GM21515 (cell line): ENCODE measurements at regions not wholly inside any gene's neighbourhood (a gene's known extent, or its start where the extent isn't known, plus 50 kb on each side); places are given as distances from the start of the nearest gene placed in this dataset.
"Not testable (repeated sequence)": the region's sequence is repeated elsewhere in the genome, so short reads cannot be mapped to it uniquely, and the experiment has no call there.

Experiments used
- ATAC-seq: cut with Tn5 transposase; IDR thresholded peaks from one replicate; pipeline ENCODE4 v1.9.1; 2021; ENCODE audit not compliant: unreplicated experiment

DNA sequence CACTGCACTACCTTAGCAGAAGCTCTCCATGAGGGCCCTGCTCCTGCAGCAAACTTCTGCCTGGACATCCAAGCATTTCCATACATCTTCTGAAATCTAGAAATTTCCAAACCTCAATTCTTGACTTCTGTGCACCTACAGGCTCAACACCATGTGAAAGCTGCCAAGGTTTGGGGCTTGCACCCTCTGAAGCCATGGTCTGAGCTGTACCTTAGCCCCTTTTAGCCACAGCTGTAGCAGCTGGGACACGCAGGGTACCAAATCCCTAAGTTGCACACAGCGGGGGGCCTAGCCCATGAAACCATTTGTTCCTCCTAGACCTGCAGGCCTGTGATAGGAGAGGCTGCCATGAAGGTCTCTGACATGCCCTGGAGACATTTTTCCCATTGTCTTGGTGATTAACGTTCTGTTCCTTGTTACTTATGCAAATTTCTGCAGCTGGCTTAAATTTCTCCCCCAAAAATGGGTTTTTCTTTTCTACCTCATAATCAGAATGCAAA lies 102.7 kb downstream of the EN1 start:
- not testable (repeated sequence) for ATAC-seq

DNA sequence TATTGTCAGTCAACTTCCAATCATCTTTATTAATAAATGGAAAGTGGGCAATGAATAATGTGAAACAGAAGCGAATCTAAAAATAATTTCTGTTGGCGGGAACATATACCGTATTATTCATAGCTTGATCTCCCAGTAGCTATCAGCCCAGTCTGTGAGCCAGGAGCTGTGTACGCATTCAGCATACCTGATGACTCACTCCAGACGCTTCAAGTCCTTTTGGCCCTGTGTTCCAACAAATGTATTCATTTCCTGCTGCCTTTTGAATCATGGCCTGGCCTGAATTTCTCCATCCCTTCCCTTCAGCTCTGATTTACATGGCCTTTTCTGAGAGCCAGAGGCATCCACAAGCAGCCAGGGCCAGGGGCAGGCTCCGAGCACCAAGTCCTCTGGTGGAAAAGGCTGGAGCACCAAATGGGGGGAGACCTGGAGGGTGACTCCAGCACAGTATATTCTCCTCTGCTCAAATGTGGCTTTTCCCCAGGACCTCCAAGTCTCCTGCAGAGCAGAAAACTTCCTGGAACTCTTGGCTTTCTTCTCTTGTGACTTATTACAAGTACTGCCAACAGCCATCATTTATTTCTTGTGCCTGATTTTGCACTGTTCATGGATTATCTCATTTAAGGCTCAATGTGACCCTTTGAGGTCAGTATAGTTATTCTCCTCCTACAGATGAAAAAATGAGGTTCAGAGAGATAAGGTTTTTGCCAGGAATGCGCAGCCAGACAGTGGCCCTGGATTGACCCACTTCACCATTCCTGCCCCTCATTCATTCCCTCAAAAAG lies 108.7 kb downstream of the EN1 start:
- no peak for ATAC-seq

DNA sequence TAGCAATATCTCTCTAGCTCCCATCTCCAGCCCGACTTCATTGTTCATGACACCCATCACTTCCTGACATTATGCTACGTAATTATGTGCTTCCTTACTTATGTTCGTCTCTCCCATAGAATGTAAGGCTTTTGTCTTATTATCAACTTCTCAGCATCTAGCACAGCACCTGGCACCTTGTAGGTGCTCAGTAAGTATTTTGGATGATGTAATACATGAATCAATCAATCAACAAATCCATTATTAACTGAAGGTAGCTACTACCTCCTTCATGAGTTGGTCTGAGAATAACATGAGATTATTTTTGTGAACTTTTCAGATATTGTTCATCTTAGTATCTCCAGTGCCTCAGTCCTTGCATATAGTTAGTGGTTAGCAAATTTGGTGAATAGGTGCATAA lies 109.3 kb downstream of the EN1 start:
- no peak for ATAC-seq

DNA sequence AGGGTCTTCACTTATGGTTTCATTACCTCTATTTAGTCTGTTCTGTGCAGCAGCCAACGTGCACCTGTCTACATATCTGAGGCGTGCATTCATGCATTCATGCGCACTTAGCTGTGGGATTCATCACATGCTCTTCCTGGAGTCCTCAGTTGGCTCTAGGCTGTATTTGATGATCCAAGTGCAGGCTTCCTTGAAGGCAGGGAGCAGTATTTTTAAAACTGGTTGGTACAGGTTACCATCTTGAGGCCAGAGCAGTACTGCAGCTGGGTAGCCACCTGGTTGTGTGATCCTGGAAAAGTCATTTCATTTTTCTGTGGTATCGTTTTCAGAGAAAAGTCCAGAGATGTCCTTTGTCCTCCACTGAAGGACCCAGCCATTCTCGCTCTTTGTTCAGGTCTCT lies 109.8 kb downstream of the EN1 start:
- ATAC-seq, result no peak

DNA sequence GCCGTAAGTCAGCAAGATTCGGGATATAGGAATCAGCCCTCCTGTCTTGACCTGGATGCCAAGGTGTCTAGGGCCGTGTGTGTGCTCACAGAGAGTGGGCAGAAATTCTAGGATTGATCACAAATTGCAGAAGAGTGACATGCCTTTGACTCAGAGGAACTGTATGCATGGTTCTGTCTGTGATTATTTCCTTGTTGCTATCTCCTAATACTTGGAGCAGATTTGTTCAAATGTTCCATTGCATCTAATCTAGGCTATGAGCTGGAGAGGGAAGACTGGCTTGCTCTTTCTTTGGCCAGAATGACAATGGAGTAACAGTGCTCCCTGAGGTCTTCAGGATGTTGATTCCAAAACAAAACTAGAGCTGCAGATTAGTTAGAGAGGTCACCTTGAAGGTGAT lies 115.0 kb downstream of the EN1 start:
- ATAC-seq, result no peak

DNA sequence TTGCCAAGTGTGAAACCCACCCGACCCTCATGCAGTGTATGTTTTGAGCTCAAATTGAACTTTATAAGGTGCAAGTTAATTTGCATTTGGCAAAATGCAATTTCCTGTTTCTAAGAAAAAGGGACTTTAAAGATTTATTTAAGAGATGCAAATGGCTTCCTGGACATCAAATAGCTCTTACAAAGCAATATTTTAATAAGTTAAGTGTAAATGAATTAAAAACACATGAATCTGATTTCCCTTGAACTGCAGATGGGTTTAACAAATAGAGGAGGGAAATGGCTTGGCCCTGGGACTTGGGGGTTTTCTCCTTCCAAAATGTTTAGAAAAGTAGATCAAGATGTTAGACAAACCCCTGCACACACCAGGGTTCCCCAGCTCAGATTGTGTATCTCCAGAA lies 116.0 kb downstream of the EN1 start:
- ATAC-seq, result no peak

DNA sequence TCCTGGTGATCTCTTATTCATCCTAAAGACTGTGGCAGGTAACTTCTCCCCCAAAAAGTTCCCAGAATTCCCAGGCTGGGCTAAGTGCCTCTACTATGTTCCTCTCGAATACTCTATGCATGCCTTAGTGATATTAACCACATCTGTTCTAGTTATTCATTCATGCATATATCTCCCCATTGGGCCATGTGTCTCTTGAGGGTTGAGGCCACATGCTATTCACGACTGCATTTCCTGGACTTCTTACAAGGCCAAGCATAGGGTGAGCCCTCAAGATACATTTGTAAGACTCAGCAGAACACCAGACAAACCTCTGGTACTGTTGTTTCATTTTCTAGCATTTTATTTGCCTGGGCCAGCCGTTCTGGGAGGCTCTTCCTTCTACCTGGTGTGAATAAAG lies 117.0 kb downstream of the EN1 start:
- ATAC-seq, result no peak

DNA sequence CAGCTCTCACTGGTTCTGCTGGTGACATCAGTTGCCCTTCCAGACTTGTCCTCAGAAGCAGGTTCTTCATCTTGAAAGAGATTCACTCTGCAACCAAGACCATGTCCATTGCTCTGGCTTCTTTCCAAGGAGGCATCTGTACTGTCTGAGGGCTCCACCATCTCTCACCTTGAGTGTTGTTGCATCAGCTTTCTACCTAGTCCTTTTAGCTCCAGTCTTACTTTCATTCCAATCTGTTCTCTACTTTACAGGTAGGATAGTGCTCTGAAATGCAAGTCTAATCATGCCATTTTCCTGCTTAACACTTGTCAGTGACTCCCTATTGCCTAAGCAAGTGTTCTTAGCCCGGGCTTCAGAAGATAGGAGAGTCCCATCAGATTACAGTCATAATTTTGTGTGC lies 117.7 kb downstream of the EN1 start:
- no peak for ATAC-seq

DNA sequence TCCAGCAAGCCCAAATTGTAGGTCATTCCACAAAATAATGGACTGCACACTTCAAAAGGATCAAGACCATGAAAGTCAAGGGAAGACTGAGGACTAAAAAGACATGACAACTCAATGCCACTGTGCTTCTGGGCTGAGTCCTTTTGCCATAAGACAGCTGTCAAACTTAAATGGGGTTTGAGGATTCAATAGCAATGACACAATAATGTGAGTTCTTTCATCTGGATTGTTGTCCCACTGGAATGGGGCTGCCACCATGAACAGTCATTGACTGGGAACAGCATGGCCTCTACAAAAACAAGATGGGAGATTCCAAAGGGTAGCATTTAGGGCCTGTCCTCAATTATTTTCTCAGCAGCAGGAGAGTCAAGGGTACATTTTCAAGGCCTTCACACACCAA lies 118.5 kb downstream of the EN1 start:
- ATAC-seq, result no peak

DNA sequence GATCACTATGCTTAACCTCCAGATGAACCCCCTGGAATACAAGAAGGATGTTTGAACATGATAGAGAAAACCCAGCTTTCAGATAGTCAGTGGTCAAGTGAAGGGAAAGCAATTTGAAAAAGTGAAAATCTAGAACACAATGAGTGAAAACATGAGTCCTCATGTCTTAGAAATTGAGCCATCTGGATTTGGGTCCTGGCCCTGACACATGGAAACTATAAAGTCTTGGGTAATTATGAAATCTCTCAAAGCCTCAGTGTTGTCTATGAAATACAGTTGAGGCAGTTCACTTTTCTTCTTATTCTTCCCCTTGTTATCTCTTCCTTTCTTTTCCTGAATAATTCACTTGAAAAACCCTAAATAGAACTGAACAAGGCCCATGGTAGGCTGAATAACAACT lies 120.6 kb downstream of the EN1 start:
- ATAC-seq, result no peak

DNA sequence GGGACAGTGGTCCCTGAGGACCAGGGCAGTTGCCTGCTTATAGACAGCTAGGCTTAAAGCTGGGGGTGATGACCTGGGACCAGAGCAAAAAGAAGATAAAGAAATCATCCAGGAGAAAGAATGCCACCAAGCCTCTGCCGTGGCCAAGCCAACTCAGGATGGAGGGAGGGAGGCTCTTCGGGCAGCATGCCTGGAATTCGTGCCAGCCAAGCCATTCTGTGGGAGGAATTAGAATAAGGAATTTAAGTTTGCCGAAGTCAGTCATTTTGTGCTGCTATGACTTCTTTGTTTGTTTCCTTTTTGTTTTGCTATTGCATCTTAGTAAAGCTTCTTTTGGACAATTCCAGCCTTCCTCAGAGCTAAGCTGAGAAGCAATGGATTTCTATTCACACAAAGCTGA lies 124.1 kb downstream of the EN1 start:
- no peak for ATAC-seq

DNA sequence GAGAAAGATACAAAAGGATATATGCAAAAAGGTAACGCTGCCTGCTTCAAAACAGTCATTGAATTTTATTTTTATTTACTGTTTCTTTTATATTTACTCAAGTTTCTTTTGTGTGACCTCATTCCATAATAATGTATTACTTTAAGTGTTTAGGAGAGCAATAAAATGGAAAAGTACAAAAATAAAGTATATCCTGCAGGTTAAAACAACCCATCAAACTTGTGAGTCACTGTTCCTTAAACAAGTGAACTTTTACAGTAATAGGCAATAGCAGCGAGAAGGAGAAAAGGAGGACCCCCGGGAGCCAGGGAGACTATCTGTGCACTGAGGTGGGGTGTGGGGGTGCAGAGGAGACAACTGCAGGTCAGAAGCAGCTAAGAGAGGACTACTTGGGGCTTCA lies 124.5 kb downstream of the EN1 start:
- ATAC-seq, result no peak

DNA sequence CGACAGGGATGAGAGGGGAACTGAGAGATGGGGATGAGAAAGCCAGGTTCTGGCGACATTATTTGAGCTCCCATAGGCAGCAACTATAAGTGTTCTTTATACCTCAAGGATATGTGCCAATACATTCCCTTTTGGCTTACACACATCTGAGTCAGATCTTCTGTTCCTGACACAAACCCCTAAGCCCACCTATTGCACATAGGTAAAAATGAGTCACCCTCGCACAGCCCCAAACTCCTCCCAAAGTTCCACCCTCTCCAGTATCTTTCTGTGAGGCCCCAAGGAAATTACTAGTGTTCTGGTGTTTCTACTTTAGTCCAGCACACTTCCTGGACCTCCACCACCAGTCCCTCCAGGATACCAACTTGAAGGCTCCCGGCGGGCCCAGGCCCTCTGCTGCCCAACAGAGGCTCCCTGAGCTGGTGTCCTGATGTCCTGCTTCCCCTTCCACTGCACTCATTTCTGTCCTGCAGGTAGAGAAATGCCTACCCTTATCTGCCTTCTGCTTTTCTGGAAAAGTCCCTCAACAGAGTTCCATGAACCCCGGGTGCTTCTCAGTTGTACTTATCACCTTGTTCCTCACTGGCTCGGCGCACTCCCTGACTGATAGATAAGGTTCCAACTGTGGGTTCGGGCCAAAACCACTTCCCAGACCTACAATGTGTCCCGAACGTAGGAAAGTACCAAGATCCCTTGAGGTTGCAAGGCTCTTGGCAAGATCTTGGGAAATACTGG lies 125.5 kb downstream of the EN1 start:
- no peak for ATAC-seq

DNA sequence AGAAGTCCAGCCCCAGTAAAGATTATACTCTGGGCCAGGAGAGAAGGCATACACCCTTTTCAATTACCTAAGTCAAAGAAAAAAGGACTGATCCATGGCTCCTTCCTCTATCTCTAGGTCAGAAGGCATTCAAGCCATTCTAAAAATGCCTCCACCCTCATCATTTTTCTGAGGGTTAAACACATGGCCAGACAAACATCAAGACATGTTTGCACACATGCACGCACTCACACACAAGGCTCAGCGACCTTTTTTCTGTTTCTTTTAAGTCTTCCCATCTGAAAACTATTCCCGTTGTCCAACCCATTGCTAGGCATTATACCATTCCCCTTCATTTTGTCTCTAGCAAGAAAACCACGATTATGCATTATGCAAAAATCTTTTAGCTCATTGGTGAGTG lies 126.6 kb downstream of the EN1 start:
- no peak for ATAC-seq

DNA sequence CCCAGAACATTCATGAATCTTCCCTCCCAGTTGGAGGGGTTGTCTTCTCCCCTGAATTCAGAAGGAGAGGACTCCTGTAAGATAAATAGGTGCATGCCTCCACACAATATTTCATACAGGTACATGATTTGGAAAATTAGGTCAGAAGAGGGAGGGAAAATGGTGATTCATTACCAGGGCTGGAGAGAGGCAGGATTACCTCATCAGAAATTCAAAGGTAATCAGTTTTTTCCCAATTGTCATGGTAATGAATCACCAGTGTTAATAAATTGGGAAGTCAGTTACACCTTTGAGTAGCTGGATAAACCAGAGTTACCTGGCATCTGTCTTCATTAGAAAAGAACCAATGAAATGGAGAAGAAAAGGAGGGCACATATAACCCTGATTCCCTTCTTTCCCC lies 128.5 kb downstream of the EN1 start:
- ATAC-seq, result no peak

DNA sequence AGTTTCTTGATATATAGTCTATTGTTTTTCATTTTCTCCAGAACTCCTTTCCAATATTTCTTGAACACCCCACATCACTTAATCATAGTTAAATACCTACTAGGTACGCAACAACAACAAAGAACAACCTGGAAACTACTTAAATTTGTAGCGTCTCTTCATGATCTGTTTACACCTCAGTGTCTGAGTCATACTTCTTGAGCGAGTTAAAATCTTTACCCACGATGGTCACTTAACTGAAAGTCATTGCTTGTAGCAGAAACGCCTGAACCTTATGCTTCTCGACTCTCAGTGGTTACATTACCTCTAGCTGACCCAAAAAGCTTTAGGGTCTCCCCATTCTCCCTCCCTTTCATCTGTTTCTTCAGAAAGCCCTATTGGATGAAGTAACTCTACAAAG lies 131.3 kb downstream of the EN1 start:
- no peak for ATAC-seq

DNA sequence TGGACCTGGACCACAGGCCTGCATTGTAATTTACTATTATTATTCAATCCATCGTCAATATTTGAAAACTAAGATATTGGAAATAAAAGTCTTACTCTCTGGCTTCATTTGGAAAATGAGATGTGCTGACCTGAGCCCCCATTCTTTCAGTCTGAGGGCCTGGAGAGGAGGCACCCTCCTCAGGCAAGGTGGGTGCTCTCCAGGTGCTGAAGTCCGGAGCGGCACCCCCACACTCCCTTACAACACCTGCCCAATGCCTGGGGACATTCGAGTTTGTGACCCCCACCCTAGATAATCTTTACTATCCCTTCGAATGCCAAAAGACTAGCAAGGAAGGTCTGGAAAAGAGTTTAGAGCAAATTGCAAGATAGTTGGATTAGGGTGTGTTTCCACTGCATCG lies 133.3 kb downstream of the EN1 start:
- no peak for ATAC-seq

DNA sequence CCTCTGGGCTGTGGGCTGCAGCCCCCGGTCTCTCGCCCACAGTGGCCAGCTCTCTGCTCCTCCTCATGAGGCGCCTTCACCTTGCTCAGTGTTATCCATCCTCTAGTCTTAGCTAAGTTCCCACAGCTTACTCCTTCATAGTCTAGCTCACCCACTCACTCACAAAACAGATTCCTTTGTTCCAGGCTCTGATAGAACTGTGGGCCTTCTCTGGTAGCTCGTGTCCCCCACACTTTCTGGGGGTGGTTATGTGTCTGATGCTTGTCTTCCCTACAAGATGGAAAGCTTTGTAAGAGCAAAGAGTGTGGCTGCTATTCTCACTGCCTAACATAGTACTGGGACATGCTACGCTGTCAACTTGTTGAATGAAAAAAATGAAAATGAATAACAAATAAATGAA lies 135.8 kb downstream of the EN1 start:
- ATAC-seq, result no peak

DNA sequence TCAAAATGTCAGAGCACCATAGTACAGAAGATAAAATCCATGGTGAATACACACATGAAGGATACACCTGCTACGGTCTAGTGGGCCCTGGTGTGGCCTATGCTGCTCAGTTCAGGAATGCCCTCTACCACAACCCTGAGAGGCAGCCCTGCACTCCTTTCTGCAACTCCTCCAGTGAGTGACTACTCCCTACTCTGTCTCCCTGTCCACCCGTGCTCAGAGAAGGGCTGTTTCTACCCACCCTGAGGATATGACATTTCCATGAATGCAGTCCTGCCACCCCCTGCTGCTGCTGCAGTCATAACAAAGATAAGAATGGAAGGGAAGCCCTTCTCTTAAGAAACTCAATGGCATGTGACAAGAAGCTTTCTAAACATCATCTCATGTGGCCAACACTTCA lies 137.0 kb downstream of the EN1 start:
- no peak for ATAC-seq

DNA sequence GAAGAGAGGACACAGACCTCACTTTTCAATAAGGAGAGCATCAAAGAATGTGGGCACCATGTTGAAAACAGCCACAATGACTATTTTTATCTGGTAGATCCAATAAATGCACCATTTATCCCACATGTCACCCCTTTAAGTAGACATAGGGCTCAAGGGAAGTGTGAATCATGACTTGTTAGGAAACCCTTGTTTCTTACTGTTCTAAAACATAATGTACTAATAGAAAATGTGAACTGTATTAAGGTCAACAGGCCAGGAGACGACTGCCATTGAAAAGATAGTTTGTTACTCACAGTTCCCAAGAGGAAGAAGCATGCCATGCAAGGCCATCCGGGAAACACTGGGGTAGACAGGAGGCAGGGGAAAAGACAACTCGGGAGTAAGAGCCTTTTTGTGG lies 137.7 kb downstream of the EN1 start:
- ATAC-seq, result no peak

DNA sequence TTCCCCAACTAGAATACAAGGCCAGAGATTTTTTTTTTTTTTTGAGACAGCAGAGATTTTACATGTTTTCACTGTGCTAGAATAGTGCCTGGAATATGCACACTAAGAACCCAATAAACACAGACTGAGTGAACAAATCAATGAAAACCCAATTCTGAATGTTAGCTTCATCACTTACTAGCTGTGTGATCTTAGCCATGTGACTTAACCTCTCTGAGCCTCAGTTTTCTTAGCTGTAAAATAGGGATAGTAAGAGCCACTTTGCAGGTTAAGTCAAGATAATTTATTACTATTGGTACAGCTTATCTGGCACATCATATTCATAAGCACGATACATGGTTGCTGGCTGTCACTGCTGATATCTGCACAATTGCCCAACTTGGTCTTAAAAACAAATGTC lies 140.6 kb downstream of the EN1 start:
- no peak for ATAC-seq

DNA sequence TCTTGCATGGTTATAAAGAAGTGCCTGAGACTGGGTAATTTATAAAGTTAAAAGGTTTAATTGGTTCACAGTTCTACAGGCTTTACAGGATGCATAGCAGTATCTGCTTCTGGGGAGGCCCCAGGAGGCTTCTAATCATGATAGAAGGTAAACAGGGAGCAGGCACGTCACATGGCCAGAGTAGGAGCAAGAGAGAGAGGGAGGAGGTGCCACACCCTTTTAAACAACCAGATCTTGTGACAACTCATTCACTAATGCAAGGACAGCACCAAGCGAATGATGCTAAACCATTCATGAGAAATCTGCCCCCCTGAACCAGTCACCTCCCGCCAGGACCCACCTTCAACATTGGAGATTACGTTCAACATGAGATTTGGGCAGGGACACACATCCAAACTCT lies 141.1 kb downstream of the EN1 start:
- ATAC-seq, result no peak

DNA sequence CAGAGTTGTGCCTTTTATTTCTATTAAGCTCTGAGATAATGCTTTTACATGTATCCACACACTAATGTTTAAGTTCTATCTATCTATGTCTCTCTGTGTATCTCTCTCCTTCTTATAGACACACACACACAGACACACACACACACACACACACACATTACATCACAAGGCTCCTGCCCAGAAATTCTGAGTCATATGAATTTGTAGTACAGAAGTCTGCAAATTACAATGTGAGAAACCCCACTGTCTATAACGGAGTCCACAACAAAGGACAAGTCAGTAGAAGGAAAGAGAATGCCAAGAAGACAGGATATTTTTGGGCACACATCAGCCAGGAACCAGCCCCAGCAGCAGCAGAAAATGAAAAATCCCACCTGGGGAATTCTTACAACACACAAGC lies 142.4 kb downstream of the EN1 start:
- ATAC-seq, result no peak
